ENCODE measurements at regions not wholly inside any gene's neighbourhood (a gene's known extent, or its start where the extent isn't known, plus 50 kb on each side); places are given as distances from the start of the nearest gene placed in this dataset.

- ChIA-PET POLR2A (no interaction called here), CTCF (no interaction called here)
- DNase-seq (ENCODE audit: low read depth, low spot score) (no peak), FAIRE-seq (no peak)
- no peak overlapping the region for H3K27ac ChIP-seq (ENCODE audit: insufficient read depth, low read depth, low read length)
- no peaks in the 10 kb centered on the region for H3K9me3 ChIP-seq (replicated peaks; ENCODE audit: control insufficient read depth, insufficient read depth, low read length)
- H3K4me2 ChIP-seq (ENCODE audit: insufficient read depth, low read length) = no peak overlapping the region
- no TSS peak for BruUV-seq (replicated peaks)
- no peak overlapping the region for H2AFZ ChIP-seq (ENCODE audit: low read depth, low read length)
- no peaks in the 10 kb centered on the region for H3K36me3 ChIP-seq (ENCODE audit: control insufficient read depth in 2 of 2, extremely low read depth in 1 of 2, insufficient read depth in 2 of 2, low read length in 2 of 2)
- no peaks in the 10 kb centered on the region for H3K4me1 ChIP-seq (ENCODE audit: control insufficient read depth, extremely low read depth, insufficient read depth, low read length)
- H3K9me1 ChIP-seq (replicated peaks; ENCODE audit: control insufficient read depth, extremely low read depth, insufficient read depth, low read length) = no peaks in the 10 kb centered on the region
- intact Hi-C loops (cut with micrococcal nuclease) = no loop called here
- no peak overlapping the region for H3K9ac ChIP-seq (replicated peaks; ENCODE audit: extremely low read depth, insufficient read depth, low read length)
- no peak overlapping the region for H3K4me3 ChIP-seq (replicated peaks in 1 of 3; ENCODE audit: insufficient read depth in 1 of 3, low read depth in 1 of 3, low read length in 3 of 3)
- dilution Hi-C loops (cut with MboI; ENCODE audit: extremely low pct_ligation_motif_present, low sequenced_read_pairs) = no loop called here
- H3K79me2 ChIP-seq (ENCODE audit: control insufficient read depth, insufficient read depth, low read length) = no peaks in the 10 kb centered on the region
- TF ChIP-seq EZH2 (IDR thresholded peaks at IDR 0.05; ENCODE audit: borderline replicate concordance, low read depth, low read length, severe bottlenecking) (no peak), MYC (IDR thresholded peaks at IDR 0.05; ENCODE audit: low read depth, low read length) (no peak), GATA2 (IDR thresholded peaks at IDR 0.05; ENCODE audit: insufficient read depth, insufficient read length, low read depth, low read length) (no peak), FOS (IDR thresholded peaks at IDR 0.05; ENCODE audit: borderline replicate concordance, insufficient read depth, low read length) (no peak), MAX (IDR thresholded peaks at IDR 0.05; ENCODE audit: insufficient read depth, insufficient read length) (no peak), POLR2A (IDR thresholded peaks at IDR 0.05; ENCODE audit: low read depth, low read length) (no peak), CTCF (IDR thresholded peaks at IDR 0.05; ENCODE audit: extremely low read depth in 1 of 2, insufficient read depth in 1 of 2, low read depth in 1 of 2, low read length in 2 of 2) (no peak), JUN (IDR thresholded peaks at IDR 0.05; ENCODE audit: borderline replicate concordance, insufficient read depth, insufficient read length, low read depth) (no peak)
- H4K20me1 ChIP-seq (replicated peaks; ENCODE audit: control insufficient read depth, extremely low read depth, insufficient read depth, low read length) = no peaks in the 10 kb centered on the region
- H3K27me3 ChIP-seq (ENCODE audit: control insufficient read depth in 2 of 2, insufficient read depth in 2 of 2, low read length in 2 of 2) = no peaks in the 10 kb centered on the region
Measured at GRCh38 chr9:105854026-105854782, 159.9 kb downstream of the TMEM38B start.
